Cardiac septum (tissue), 1 donor: ENCODE measurements at regions not wholly inside any gene's neighbourhood (a gene's known extent, or its start where the extent isn't known, plus 50 kb on each side); places are given as distances from the start of the nearest gene placed in this dataset.
A peak's percentile ranks its signal among the peaks of the same experiment; 100 is the strongest.
"Not testable (repeated sequence)": the region's sequence is repeated elsewhere in the genome, so short reads cannot be mapped to it uniquely, and the experiment has no call there.

Experiments
- DNase-seq: peaks from one replicate; pipeline ENCODE4 v3.0.0-alpha.2; 2020; ENCODE audit warnings: low spot score
- intact Hi-C: fragments of 100-400 bp; cut with DNase I; formaldehyde crosslinking; loops from one replicate; pipeline ENCODE4 v1.14.0; 2022
- donor health status: DM: no; HTN: no; CAD: no.

- intact Hi-C loops: not testable (repeated sequence)
- peak; percentile 93 for DNase-seq
Observed at GRCh38 chr17:30731210-30732132, 93.0 kb downstream of the CRLF3 start.

- not testable (repeated sequence) for DNase-seq
Observed at GRCh38 chr17:30730837-30731209, 93.7 kb downstream of the CRLF3 start.

GRCh38 chr17:30730171-30730836, 94.2 kb downstream of the CRLF3 start:
- intact Hi-C loops: not testable (repeated sequence)

More at GRCh38 chr17:30730837-30731209, 93.7 kb downstream of the CRLF3 start:
- intact Hi-C loops: not testable (repeated sequence)

GRCh38 chr17:30729471-30730170, 94.9 kb downstream of the CRLF3 start:
- intact Hi-C loops: not testable (repeated sequence)
- peak; percentile 31 for DNase-seq

More at GRCh38 chr17:30730171-30730836, 94.2 kb downstream of the CRLF3 start:
- not testable (repeated sequence) for DNase-seq

GRCh38 chr17:30727517-30727916, 97.0 kb downstream of the CRLF3 start:
- intact Hi-C loops: not testable (repeated sequence)
- peak; percentile 39 for DNase-seq

GRCh38 chr17:30726734-30727133, 97.8 kb downstream of the CRLF3 start:
- intact Hi-C loops: not testable (repeated sequence)
- DNase-seq: peak; percentile 46

- intact Hi-C loops: not testable (repeated sequence)
- peak; percentile 9 for DNase-seq
Observed at GRCh38 chr17:30726310-30726709, 98.2 kb downstream of the CRLF3 start.

GRCh38 chr17:30724034-30724650, 100.3 kb downstream of the CRLF3 start:
- DNase-seq: peak; percentile 43
- intact Hi-C loops: not testable (repeated sequence)

- peak; percentile 50 for DNase-seq
- intact Hi-C loops: not testable (repeated sequence)
Observed at GRCh38 chr17:30722114-30722780, 102.2 kb downstream of the CRLF3 start.

GRCh38 chr17:30720971-30721370, 103.5 kb downstream of the CRLF3 start:
- intact Hi-C loops: not testable (repeated sequence)
- DNase-seq: peak; percentile 60

GRCh38 chr17:30720013-30720471, 104.5 kb downstream of the CRLF3 start:
- intact Hi-C loops: no loop called here
- DNase-seq: peak; percentile 55

GRCh38 chr17:30719131-30719973, 105.1 kb downstream of the CRLF3 start:
- intact Hi-C loops: not testable (repeated sequence)
- peak; percentile 82 for DNase-seq

GRCh38 chr17:30718691-30719090, 105.8 kb downstream of the CRLF3 start:
- intact Hi-C loops: not testable (repeated sequence)
- peak; percentile 9 for DNase-seq

GRCh38 chr17:30718099-30718447, 106.4 kb downstream of the CRLF3 start:
- intact Hi-C loops: not testable (repeated sequence)
- peak; percentile 12 for DNase-seq

GRCh38 chr17:30717291-30718098, 107.0 kb downstream of the CRLF3 start:
- intact Hi-C loops: no loop called here
- DNase-seq: peak; percentile 49

- intact Hi-C loops: no loop called here
Observed at GRCh38 chr17:30716461-30717290, 107.8 kb downstream of the CRLF3 start.

More at GRCh38 chr17:30716461-30717290, 107.8 kb downstream of the CRLF3 start:
- peak; percentile 46 for DNase-seq
